PC-3 (cell line): ENCODE measurements at regions not wholly inside any gene's neighbourhood (a gene's known extent, or its start where the extent isn't known, plus 50 kb on each side); places are given as distances from the start of the nearest gene placed in this dataset.
"Not testable (repeated sequence)": the region's sequence is repeated elsewhere in the genome, so short reads cannot be mapped to it uniquely, and the experiment has no call there.

ENCODE experiments used
- ATAC-seq: fragments of 200-7000 bp; cut with Tn5 transposase; 2 replicates; pipeline ENCODE4 v1.9.1; 2020; ENCODE audit warnings: mild to moderate bottlenecking, moderate library complexity
- BruUV-seq: library from RNA; stranded (reverse); fragments of 400-500 nt; replicated peaks from 2 replicates; lab custom pipeline; 2021; lab: Mats Ljungman, UMichigan
- CTCF ChIA-PET: fragments of 300-600 bp; sonication (Branson Sonifier 250); formaldehyde crosslinking; loops from one replicate; lab custom pipeline; 2022; ENCODE audit warnings: antibody characterized with exemption; lab: Charles Lee
- POLR2A ChIA-PET: fragments of 300-600 bp; sonication (Branson Sonifier 250); formaldehyde crosslinking; loops from one replicate; lab custom pipeline; 2022; ENCODE audit warnings: antibody characterized with exemption; ENCODE audit not compliant: unreplicated experiment; lab: Charles Lee
- DNase-seq: peaks from one replicate; pipeline ENCODE4 v3.0.0-alpha.2; 2015
- H2AFZ ChIP-seq: fragments of 300-600 bp; sonication (generic); 2 replicates; pipeline ENCODE4 v1.6.0; 2016; ENCODE audit warnings: antibody characterized with exemption, low read length
- H3F3A ChIP-seq: fragments of 300-600 bp; sonication (generic); one replicate; pipeline ENCODE4 v1.6.0; 2017; ENCODE audit warnings: antibody characterized with exemption, low read length, control low read depth, mild to moderate bottlenecking; ENCODE audit not compliant: unreplicated experiment
- H3K27ac ChIP-seq: fragments of 300-600 bp; sonication (generic); 2 replicates; pipeline ENCODE4 v1.5.1; 2016; ENCODE audit warnings: mild to moderate bottlenecking, low read length
- H3K27me3 ChIP-seq: fragments of 300-600 bp; sonication (generic); 2 replicates; pipeline ENCODE4 v1.6.1; 2016; ENCODE audit warnings: low read length, mixed read lengths
- H3K36me3 ChIP-seq: fragments of 300-600 bp; sonication (generic); 2 replicates; pipeline ENCODE4 v1.6.1; 2016; ENCODE audit warnings: low read depth, mixed run types, low read length, mixed read lengths
- H3K4me1 ChIP-seq: fragments of 300-600 bp; sonication (generic); 2 replicates; pipeline ENCODE4 v1.5.1; 2016; ENCODE audit warnings: low read length; ENCODE audit not compliant: insufficient read depth
- H3K4me2 ChIP-seq: fragments of 300-600 bp; sonication (generic); 2 replicates; pipeline ENCODE4 v1.6.0; 2016; ENCODE audit warnings: low read length
- H3K4me3 ChIP-seq: fragments of 300-600 bp; sonication (generic); 2 replicates; pipeline ENCODE4 v1.5.1; 2016; ENCODE audit warnings: mild to moderate bottlenecking, low read length, mixed read lengths
- H3K79me2 ChIP-seq: fragments of 300-600 bp; sonication (generic); 2 replicates; pipeline ENCODE4 v1.6.1; 2017; ENCODE audit warnings: low read length, mixed read lengths
- H3K9ac ChIP-seq: fragments of 300-600 bp; sonication (generic); 2 replicates; pipeline ENCODE4 v1.6.0; 2016; ENCODE audit warnings: mild to moderate bottlenecking, low read length
- H3K9me2 ChIP-seq: fragments of 300-600 bp; sonication (generic); replicated peaks from 2 replicates; pipeline ENCODE4 v1.6.1; 2016; ENCODE audit warnings: mixed run types, low read length, mixed read lengths
- H3K9me3 ChIP-seq: fragments of 300-600 bp; sonication (generic); 2 replicates; pipeline ENCODE4 v1.6.1; 2016; ENCODE audit warnings: low read length, mixed read lengths
- H4K20me1 ChIP-seq: fragments of 300-600 bp; sonication (generic); 2 replicates; pipeline ENCODE4 v1.6.1; 2016; ENCODE audit warnings: low read length, mixed read lengths
- CTCF ChIP-seq: fragments of 300-600 bp; sonication (generic); conservative IDR thresholded peaks from 2 replicates; pipeline ENCODE4 v1.5.1; 2017; ENCODE audit warnings: antibody characterized with exemption, low read depth, mild to moderate bottlenecking, low read length
- EZH2 ChIP-seq: fragments of 300-600 bp; sonication (generic); IDR thresholded peaks from one replicate; pipeline ENCODE4 v1.6.1; 2017; ENCODE audit warnings: antibody characterized with exemption, mild to moderate bottlenecking, low read length; ENCODE audit not compliant: unreplicated experiment
- EZH2phosphoT487 ChIP-seq: fragments of 300-600 bp; sonication (generic); IDR thresholded peaks from 2 replicates; pipeline ENCODE4 v1.6.1; 2018; ENCODE audit warnings: mild to moderate bottlenecking, antibody characterized with exemption, low read length, borderline replicate concordance
- intact Hi-C: fragments of 100-400 bp; cut with micrococcal nuclease; formaldehyde crosslinking; loops from 2 replicates; pipeline ENCODE4 v1.9.0; 2023

- H3F3A ChIP-seq, result no peaks in the 10 kb centered on the region
- CTCF ChIA-PET, result no interaction called here
- no peaks in the 10 kb centered on the region for H3K36me3 ChIP-seq
- no TSS peak for BruUV-seq
- no peaks in the 10 kb centered on the region for H3K79me2 ChIP-seq
- H3K9me3 ChIP-seq, result no peaks in the 10 kb centered on the region
- ATAC-seq, result no peak
- TF ChIP-seq EZH2phosphoT487 (no peak), CTCF (no peak)
- no peak overlapping the region for H3K4me3 ChIP-seq
- H2AFZ ChIP-seq, result no peak overlapping the region
- no peaks in the 10 kb centered on the region for H3K27me3 ChIP-seq
- intact Hi-C loops, result loop anchor here (5.0 kb wide), 1 partner anchor 44 kb away; no protein-coding TSS in a partner anchor
- H3K9me2 ChIP-seq, result no peaks in the 10 kb centered on the region
- no peak overlapping the region for H3K9ac ChIP-seq
- H4K20me1 ChIP-seq, result no peaks in the 10 kb centered on the region
- no peak overlapping the region for H3K4me2 ChIP-seq
- H3K27ac ChIP-seq, result no peak overlapping the region
- no peak for DNase-seq
- peaks cover 20% of the 10 kb centered on the region for H3K4me1 ChIP-seq
- POLR2A ChIA-PET, result no interaction called here
Observed at GRCh38 chr2:179331061-179331460, 66.4 kb upstream of the SESTD1 start.

- intact Hi-C loops, result no loop called here
- TF ChIP-seq CTCF (no peak), EZH2 (no peak), EZH2phosphoT487 (no peak)
- H3K4me1 ChIP-seq, result no peaks in the 10 kb centered on the region
- no peak overlapping the region for H2AFZ ChIP-seq
- H3K4me3 ChIP-seq, result no peak overlapping the region
- POLR2A ChIA-PET, result no interaction called here
- no peaks in the 10 kb centered on the region for H3K79me2 ChIP-seq
- no peak for DNase-seq
- H3K27ac ChIP-seq, result no peak overlapping the region
- H3K9me2 ChIP-seq, result no peaks in the 10 kb centered on the region
- H3K9ac ChIP-seq, result no peak overlapping the region
- no peak overlapping the region for H3K4me2 ChIP-seq
- no peaks in the 10 kb centered on the region for H3F3A ChIP-seq
- no peak for ATAC-seq
- CTCF ChIA-PET, result interaction anchor here (0.6 kb wide), 1 partner anchor 104 kb away, joined by 8 read pairs; no protein-coding TSS in a partner anchor
- no peaks in the 10 kb centered on the region for H3K9me3 ChIP-seq
- H3K36me3 ChIP-seq, result no peaks in the 10 kb centered on the region
- no TSS peak for BruUV-seq
- H3K27me3 ChIP-seq, result no peaks in the 10 kb centered on the region
- no peaks in the 10 kb centered on the region for H4K20me1 ChIP-seq
Observed at GRCh38 chr2:179322289-179322688, 57.7 kb upstream of the SESTD1 start.

GRCh38 chr2:179321034-179321433 is 56.4 kb upstream of the SESTD1 start:
- H3K9me2 ChIP-seq, H3K79me2 ChIP-seq, H3K4me1 ChIP-seq, H2AFZ ChIP-seq, H3F3A ChIP-seq, intact Hi-C loops, H3K9ac ChIP-seq, H3K27ac ChIP-seq, DNase-seq, H3K27me3 ChIP-seq, H4K20me1 ChIP-seq, BruUV-seq, CTCF ChIA-PET, POLR2A ChIA-PET, H3K9me3 ChIP-seq, H3K4me2 ChIP-seq, H3K4me3 ChIP-seq, H3K36me3 ChIP-seq, ATAC-seq: not testable (repeated sequence)

- H3K9me2 ChIP-seq, BruUV-seq, DNase-seq, ATAC-seq, H3K27me3 ChIP-seq, H3K36me3 ChIP-seq, H3K79me2 ChIP-seq, H3F3A ChIP-seq, H3K4me3 ChIP-seq, POLR2A ChIA-PET, H3K9ac ChIP-seq, H3K9me3 ChIP-seq, H4K20me1 ChIP-seq, intact Hi-C loops, H3K27ac ChIP-seq, CTCF ChIA-PET, H3K4me2 ChIP-seq, H2AFZ ChIP-seq, H3K4me1 ChIP-seq: not testable (repeated sequence)
Observed at GRCh38 chr2:179314729-179315128, 50.1 kb upstream of the SESTD1 start.
